ENCODE measurements at regions not wholly inside any gene's neighbourhood (a gene's known extent, or its start where the extent isn't known, plus 50 kb on each side); places are given as distances from the start of the nearest gene placed in this dataset.

DNA sequence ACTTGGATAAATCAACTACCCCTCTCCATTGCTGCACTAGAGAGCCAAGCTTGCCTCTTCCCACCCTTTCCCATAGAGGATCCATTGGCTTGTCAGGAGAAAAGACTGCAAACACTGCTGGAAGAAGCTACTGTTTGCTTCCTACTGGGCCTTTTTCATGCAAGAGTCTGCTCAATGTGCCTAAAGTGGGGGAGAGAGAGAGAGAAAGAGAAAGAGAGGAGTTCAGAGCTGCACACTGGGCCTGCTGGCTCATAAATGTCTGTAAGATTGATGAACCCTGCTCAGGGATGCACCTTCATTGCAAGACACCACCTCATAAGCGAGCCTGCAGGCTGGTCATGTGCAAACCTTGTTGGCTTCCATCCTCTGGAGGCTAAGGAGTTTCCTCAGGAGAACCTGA, 269.4 kb downstream of the ZNF608 start:
- no peak for TF ChIP-seq POLR2AphosphoS5 (IDR thresholded peaks at IDR 0.05; ENCODE audit: low read depth, low read length)
- TF ChIP-seq TAF1 (IDR thresholded peaks at IDR 0.05; ENCODE audit: borderline replicate concordance, insufficient read depth, low read length) = no peak
- TF ChIP-seq, protein P1, sequence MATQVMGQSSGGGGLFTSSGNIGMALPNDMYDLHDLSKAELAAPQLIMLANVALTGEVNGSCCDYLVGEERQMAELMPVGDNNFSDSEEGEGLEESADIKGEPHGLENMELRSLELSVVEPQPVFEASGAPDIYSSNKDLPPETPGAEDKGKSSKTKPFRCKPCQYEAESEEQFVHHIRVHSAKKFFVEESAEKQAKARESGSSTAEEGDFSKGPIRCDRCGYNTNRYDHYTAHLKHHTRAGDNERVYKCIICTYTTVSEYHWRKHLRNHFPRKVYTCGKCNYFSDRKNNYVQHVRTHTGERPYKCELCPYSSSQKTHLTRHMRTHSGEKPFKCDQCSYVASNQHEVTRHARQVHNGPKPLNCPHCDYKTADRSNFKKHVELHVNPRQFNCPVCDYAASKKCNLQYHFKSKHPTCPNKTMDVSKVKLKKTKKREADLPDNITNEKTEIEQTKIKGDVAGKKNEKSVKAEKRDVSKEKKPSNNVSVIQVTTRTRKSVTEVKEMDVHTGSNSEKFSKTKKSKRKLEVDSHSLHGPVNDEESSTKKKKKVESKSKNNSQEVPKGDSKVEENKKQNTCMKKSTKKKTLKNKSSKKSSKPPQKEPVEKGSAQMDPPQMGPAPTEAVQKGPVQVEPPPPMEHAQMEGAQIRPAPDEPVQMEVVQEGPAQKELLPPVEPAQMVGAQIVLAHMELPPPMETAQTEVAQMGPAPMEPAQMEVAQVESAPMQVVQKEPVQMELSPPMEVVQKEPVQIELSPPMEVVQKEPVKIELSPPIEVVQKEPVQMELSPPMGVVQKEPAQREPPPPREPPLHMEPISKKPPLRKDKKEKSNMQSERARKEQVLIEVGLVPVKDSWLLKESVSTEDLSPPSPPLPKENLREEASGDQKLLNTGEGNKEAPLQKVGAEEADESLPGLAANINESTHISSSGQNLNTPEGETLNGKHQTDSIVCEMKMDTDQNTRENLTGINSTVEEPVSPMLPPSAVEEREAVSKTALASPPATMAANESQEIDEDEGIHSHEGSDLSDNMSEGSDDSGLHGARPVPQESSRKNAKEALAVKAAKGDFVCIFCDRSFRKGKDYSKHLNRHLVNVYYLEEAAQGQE (IDR thresholded peaks at IDR 0.05; ENCODE audit: insufficient read depth in 1 of 2, low read depth in 2 of 2, low read length in 2 of 2) = no peak
- TF ChIP-seq FOXP2 (optimal IDR thresholded peaks at IDR 0.05; ENCODE audit: borderline replicate concordance, extremely low read depth, extremely low read length, insufficient read depth) = no peak
- no peak for TF ChIP-seq SIN3A (IDR thresholded peaks at IDR 0.05; ENCODE audit: borderline replicate concordance, insufficient read depth, low read length)

DNA sequence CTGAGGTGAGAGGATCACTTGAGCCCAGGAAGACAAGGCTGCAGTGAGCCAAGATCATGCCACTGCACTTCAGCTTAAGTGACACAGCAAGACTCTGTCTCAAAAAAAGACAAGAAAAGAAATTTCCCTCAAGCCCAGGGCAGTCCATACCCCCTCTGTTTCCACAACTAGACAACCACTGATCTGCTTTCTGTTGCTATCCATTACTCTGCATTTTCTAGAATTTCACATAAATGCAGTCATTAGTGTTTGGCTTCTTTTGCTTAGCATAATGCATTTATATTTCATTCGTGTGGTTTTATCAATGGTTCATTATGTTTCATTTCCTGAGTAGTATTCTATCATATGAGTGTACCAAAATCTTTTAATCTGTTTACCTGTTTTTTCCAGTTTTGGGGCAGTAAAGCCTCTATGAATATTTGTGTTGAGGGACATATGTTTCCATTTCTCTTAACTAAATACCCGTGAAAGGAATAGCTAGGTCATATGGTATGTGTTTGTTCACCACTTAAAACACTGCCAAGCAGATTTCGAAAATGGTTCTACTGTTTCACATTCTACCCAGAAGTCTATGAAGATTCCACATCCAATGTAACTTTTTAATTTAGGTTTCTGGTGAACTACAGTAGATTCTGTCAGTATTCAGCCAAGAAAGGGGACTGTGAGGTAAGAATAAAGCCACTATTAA, 271.8 kb downstream of the ZNF608 start:
- TF ChIP-seq SIN3A (IDR thresholded peaks at IDR 0.05; ENCODE audit: borderline replicate concordance, insufficient read depth, low read length) = no peak
- TF ChIP-seq FOXP2 (optimal IDR thresholded peaks at IDR 0.05; ENCODE audit: borderline replicate concordance, extremely low read depth, extremely low read length, insufficient read depth) = no peak
- no peak for TF ChIP-seq POLR2AphosphoS5 (IDR thresholded peaks at IDR 0.05; ENCODE audit: low read depth, low read length)
- TF ChIP-seq TAF1 (IDR thresholded peaks at IDR 0.05; ENCODE audit: borderline replicate concordance, insufficient read depth, low read length) = no peak
- TF ChIP-seq, protein P1 (IDR thresholded peaks at IDR 0.05; ENCODE audit: insufficient read depth in 1 of 2, low read depth in 2 of 2, low read length in 2 of 2) = no peak

DNA sequence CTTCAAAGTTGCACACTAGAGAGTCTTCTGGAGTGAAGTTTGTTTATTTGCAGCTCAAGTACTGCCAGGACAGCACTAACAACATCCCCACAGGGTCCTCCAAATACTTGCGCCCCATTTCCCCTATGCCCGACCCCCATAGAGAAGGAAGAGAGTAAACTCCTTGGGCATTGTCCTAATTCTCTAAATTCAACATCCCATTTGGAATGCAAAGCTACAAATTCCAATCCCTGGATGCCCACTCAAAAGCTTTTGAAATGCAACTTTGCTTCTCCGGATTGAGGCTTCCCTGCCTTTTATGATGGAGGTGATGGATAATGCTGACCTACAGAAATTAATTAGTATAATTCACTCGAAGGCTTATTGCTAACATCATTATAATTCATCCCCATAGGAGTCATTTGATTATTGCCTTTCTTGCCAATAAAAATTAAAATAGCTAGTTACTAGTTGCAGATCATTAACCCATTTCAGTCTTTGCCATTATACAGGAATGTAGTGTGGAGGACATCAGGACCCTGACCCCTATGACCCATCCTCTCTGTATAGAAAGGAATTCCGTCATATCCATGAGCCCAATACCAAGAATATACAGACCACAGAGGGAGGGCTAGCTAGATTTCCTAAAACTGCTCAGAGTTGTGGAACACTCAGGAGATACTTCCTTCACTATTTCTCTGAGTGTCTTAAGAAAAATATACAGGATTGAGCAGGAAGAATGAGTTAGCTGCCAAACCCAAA, 277.6 kb downstream of the ZNF608 start:
- TF ChIP-seq FOXP2 (optimal IDR thresholded peaks at IDR 0.05; ENCODE audit: borderline replicate concordance, extremely low read depth, extremely low read length, insufficient read depth) (no peak), SIN3A (IDR thresholded peaks at IDR 0.05; ENCODE audit: borderline replicate concordance, insufficient read depth, low read length) (no peak), POLR2AphosphoS5 (IDR thresholded peaks at IDR 0.05; ENCODE audit: low read depth, low read length) (no peak), TAF1 (IDR thresholded peaks at IDR 0.05; ENCODE audit: borderline replicate concordance, insufficient read depth, low read length) (no peak)
- TF ChIP-seq, protein P1 (IDR thresholded peaks at IDR 0.05; ENCODE audit: insufficient read depth in 1 of 2, low read depth in 2 of 2, low read length in 2 of 2) = no peak

DNA sequence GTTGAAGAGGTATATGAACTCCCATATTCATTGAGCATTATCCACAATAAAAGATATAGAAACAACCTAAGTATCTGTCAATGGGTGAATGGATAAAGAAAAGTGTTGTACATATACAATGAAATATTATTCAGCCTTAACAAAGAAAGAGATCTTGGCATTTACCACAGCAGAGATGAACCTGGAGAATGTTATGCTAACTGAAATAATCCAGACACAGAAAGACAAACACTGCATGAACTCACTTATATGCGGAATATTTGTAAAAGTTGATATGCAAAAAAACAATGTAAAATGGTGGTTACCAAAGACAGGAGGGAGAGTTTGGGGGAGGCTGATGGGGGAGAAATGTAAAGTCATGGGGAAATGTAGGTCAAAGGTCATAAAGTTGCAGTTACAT, 278.7 kb downstream of the ZNF608 start:
- TF ChIP-seq SIN3A (IDR thresholded peaks at IDR 0.05; ENCODE audit: borderline replicate concordance, insufficient read depth, low read length) (no peak), FOXP2 (optimal IDR thresholded peaks at IDR 0.05; ENCODE audit: borderline replicate concordance, extremely low read depth, extremely low read length, insufficient read depth) (no peak), POLR2AphosphoS5 (IDR thresholded peaks at IDR 0.05; ENCODE audit: low read depth, low read length) (no peak), TAF1 (IDR thresholded peaks at IDR 0.05; ENCODE audit: borderline replicate concordance, insufficient read depth, low read length) (no peak)
- TF ChIP-seq, protein P1 (IDR thresholded peaks at IDR 0.05; ENCODE audit: insufficient read depth in 1 of 2, low read depth in 2 of 2, low read length in 2 of 2) = no peak
